GM12878 (cell line): ENCODE measurements at regions not wholly inside any gene's neighbourhood (a gene's known extent, or its start where the extent isn't known, plus 50 kb on each side); places are given as distances from the start of the nearest gene placed in this dataset.

Experiments
- ATAC-seq: fragments of 200-7000 bp; cut with Tn5 transposase; 3 replicates; pipeline ENCODE4 v1.9.1; 2020; ENCODE audit warnings: mild to moderate bottlenecking, moderate library complexity
- BruUV-seq: library from RNA; stranded (reverse); fragments of 400-500 nt; replicated peaks from 2 replicates; lab custom pipeline; 2021; lab: Mats Ljungman, UMichigan
- CTCF ChIA-PET: fragments of 300-600 bp; sonication (Branson Sonifier 250); formaldehyde crosslinking; extraction: SDS; loops from one replicate; lab custom pipeline; 2021; ENCODE audit warnings: inconsistent platforms; lab: Yijun Ruan, JAX
- POLR2A ChIA-PET: fragments of 350-600 bp; formaldehyde crosslinking; extraction: SDS; loops from one replicate; lab custom pipeline; 2021; ENCODE audit warnings: inconsistent platforms; lab: Charles Lee
- RAD21 ChIA-PET: fragments of 300-600 bp; sonication (Branson Sonifier 250); formaldehyde crosslinking; loops from one replicate; lab custom pipeline; 2023; ENCODE audit warnings: antibody characterized with exemption; ENCODE audit not compliant: unreplicated experiment; lab: Charles Lee
- SMC1A ChIA-PET: fragments of 300-600 bp; sonication (Branson Sonifier 250); formaldehyde crosslinking; loops from one replicate; lab custom pipeline; 2023; ENCODE audit not compliant: unreplicated experiment, uncharacterized antibody; lab: Charles Lee
- DNase-seq: peaks from one replicate; pipeline ENCODE4 v3.0.0-alpha.2; 2011; ENCODE audit warnings: low read depth, low spot score
- FAIRE-seq: peaks from 3 replicates; lab custom pipeline; 2011; peaks lifted over from hg19 to GRCh38; lab: Jason Lieb, UNC
- H2AFZ ChIP-seq: 2 replicates; pipeline ENCODE4 v1.6.0; 2011; ENCODE audit warnings: low read depth, low read length, control low read depth; ENCODE audit not compliant: control insufficient read depth
- H3K27ac ChIP-seq: 2 replicates; pipeline ENCODE4 v1.5.1; 2011; ENCODE audit warnings: control low read depth; ENCODE audit not compliant: control insufficient read depth, insufficient read depth
- H3K27me3 ChIP-seq, 2 experiments: replicated peaks in 1 of 2; 2 replicates each; pipeline versions ENCODE4 v1.6.0 to v1.6.1; 2011; ENCODE audit warnings: low read length in 1 of 2; ENCODE audit not compliant: control insufficient read depth in 2 of 2, insufficient read depth in 2 of 2
- H3K36me3 ChIP-seq, 2 experiments: 2 replicates each; pipeline ENCODE4 v1.5.1; 2011; ENCODE audit warnings: low read length in 1 of 2; ENCODE audit not compliant: control insufficient read depth in 2 of 2, insufficient read depth in 2 of 2
- H3K4me1 ChIP-seq: 2 replicates; pipeline ENCODE4 v1.6.1; 2011; ENCODE audit warnings: mild to moderate bottlenecking, low read length, moderate library complexity, mixed read lengths; ENCODE audit not compliant: control insufficient read depth, insufficient read depth
- H3K4me2 ChIP-seq: 2 replicates; pipeline ENCODE4 v1.6.0; 2011; ENCODE audit warnings: control low read depth; ENCODE audit not compliant: control insufficient read depth, insufficient read depth
- H3K4me3 ChIP-seq: fragments of 200-600 bp; sonication (generic); 2 replicates; pipeline ENCODE4 v1.5.1; 2016
- H3K79me2 ChIP-seq: 2 replicates; pipeline ENCODE4 v1.6.0; 2011; ENCODE audit warnings: low read length; ENCODE audit not compliant: control insufficient read depth, insufficient read depth
- H3K9ac ChIP-seq: 2 replicates; pipeline ENCODE4 v1.8.0; 2011; ENCODE audit warnings: low read length, control low read depth, mixed read lengths; ENCODE audit not compliant: control insufficient read depth, insufficient read depth
- H3K9me3 ChIP-seq: replicated peaks from 3 replicates; pipeline ENCODE4 v1.5.1; 2011; ENCODE audit warnings: mild to moderate bottlenecking, low read length; ENCODE audit not compliant: control insufficient read depth, insufficient read depth
- H4K20me1 ChIP-seq: 2 replicates; pipeline ENCODE4 v1.6.0; 2011; ENCODE audit not compliant: control insufficient read depth, insufficient read depth
- ATF2 ChIP-seq: IDR thresholded peaks from 2 replicates; pipeline ENCODE4 v1.6.1; 2012; ENCODE audit warnings: low read length, inconsistent platforms
- CBFB ChIP-seq: IDR thresholded peaks from 2 replicates; pipeline ENCODE4 v1.6.1; 2016; ENCODE audit warnings: antibody characterized with exemption, low read depth
- CEBPB ChIP-seq, 2 experiments: fragments of 150-350 bp in 1 of 2; IDR thresholded peaks; 2 replicates each; pipeline ENCODE4 v1.6.1; 2012 to 2014; ENCODE audit warnings: low read depth in 2 of 2, low read length in 2 of 2, borderline replicate concordance in 1 of 2, inconsistent platforms in 1 of 2
- EP300 ChIP-seq, 2 experiments: fragments of 150-350 bp in 1 of 2; IDR thresholded peaks; 2 replicates each; pipeline ENCODE4 v1.6.1; 2011 to 2012; ENCODE audit warnings: low read depth in 2 of 2, low read length in 2 of 2, borderline replicate concordance in 1 of 2, improper control_type of control experiment in 1 of 2, inconsistent platforms in 1 of 2; ENCODE audit not compliant: control insufficient read depth in 1 of 2
- FOXK2 ChIP-seq: fragments of 450-650 bp; IDR thresholded peaks from 2 replicates; pipeline ENCODE4 v1.6.1; 2017; ENCODE audit warnings: mild to moderate bottlenecking, moderate library complexity
- HCFC1 ChIP-seq: fragments of 150-350 bp; IDR thresholded peaks from 2 replicates; pipeline ENCODE4 v1.6.1; 2014; ENCODE audit warnings: low read length
- HSF1 ChIP-seq: fragments of 150-350 bp; IDR thresholded peaks from 2 replicates; pipeline ENCODE4 v1.6.1; 2014; ENCODE audit warnings: mild to moderate bottlenecking, low read depth, low read length
- LARP7 ChIP-seq: fragments of 450-650 bp; IDR thresholded peaks from 2 replicates; pipeline ENCODE4 v1.6.1; 2017; ENCODE audit warnings: mild to moderate bottlenecking
- MTA3 ChIP-seq: IDR thresholded peaks from 2 replicates; pipeline ENCODE4 v1.6.1; 2012; ENCODE audit warnings: low read length, inconsistent platforms, borderline replicate concordance
- NRF1 ChIP-seq: conservative IDR thresholded peaks from 2 replicates; pipeline ENCODE4 v1.6.1; 2011; ENCODE audit warnings: mild to moderate bottlenecking, low read depth, low read length, improper control_type of control experiment
- SKIL ChIP-seq: fragments of 450-650 bp; IDR thresholded peaks from 2 replicates; pipeline ENCODE4 v1.6.1; 2017; ENCODE audit warnings: mild to moderate bottlenecking, low read depth, inconsistent platforms; ENCODE audit not compliant: poor library complexity, severe bottlenecking
- SMC3 ChIP-seq: IDR thresholded peaks from 2 replicates; pipeline ENCODE4 v1.6.1; 2011; ENCODE audit warnings: low read length, improper control_type of control experiment, borderline replicate concordance
- USF2 ChIP-seq: IDR thresholded peaks from 2 replicates; pipeline ENCODE4 v1.6.1; 2011; ENCODE audit warnings: low read depth, low read length, improper control_type of control experiment, borderline replicate concordance
- ZNF592 ChIP-seq: fragments of 450-650 bp; IDR thresholded peaks from 2 replicates; pipeline ENCODE4 v1.6.1; 2017; ENCODE audit warnings: mild to moderate bottlenecking, moderate library complexity
- ZSCAN29 ChIP-seq: fragments of 450-650 bp; IDR thresholded peaks from 2 replicates; pipeline ENCODE4 v1.6.1; 2017; ENCODE audit warnings: mild to moderate bottlenecking, moderate library complexity
- WGBS: methylation state at CpG from one replicate; pipeline ENCODE4 v1.1.6; 2016; ENCODE audit warnings: low lambda C conversion rate; ENCODE audit not compliant: insufficient replicate concordance, insufficient coverage; ENCODE audit errors: missing lambda C conversion rate; 5-methylcytosine and 5-hydroxymethylcytosine counted together
- in situ Hi-C: fragments of 300-500 bp; cut with MboI; formaldehyde crosslinking; loops from 9 replicates; pipeline ENCODE4 v1.14.3; 2018; ENCODE audit warnings: mixed read lengths
- intact Hi-C: fragments of 100-400 bp; cut with micrococcal nuclease; formaldehyde crosslinking; loops from one replicate; pipeline ENCODE4 v1.14.2; 2022; ENCODE audit not compliant: unreplicated experiment

GRCh38 chr14:101411779-101412178, 149.5 kb upstream of the DIO3 start:
- BruUV-seq = no TSS peak
- WGBS = 33% methylated on average over 10 of the region's 10 CpGs
- in situ Hi-C loops = no loop called here
- no peaks in the 10 kb centered on the region for H3K27me3 ChIP-seq
- H3K36me3 ChIP-seq = no peaks in the 10 kb centered on the region
- no peak overlapping the region for H3K9ac ChIP-seq
- H3K27ac ChIP-seq = no peak overlapping the region
- ChIA-PET CTCF (no interaction called here), RAD21 (no interaction called here), POLR2A (interaction anchor here (0.6 kb wide), 1 partner anchor 29 kb away, joined by 3 read pairs; no protein-coding TSS in a partner anchor), SMC1A (no interaction called here)
- no peaks in the 10 kb centered on the region for H3K79me2 ChIP-seq
- H3K9me3 ChIP-seq = no peaks in the 10 kb centered on the region
- DNase-seq (no peak), ATAC-seq (no peak), FAIRE-seq (no peak)
- H3K4me3 ChIP-seq = no peak overlapping the region
- no peaks in the 10 kb centered on the region for H3K4me1 ChIP-seq
- no peaks in the 10 kb centered on the region for H4K20me1 ChIP-seq
- H3K4me2 ChIP-seq = no peak overlapping the region
- intact Hi-C loops = no loop called here
- no peak overlapping the region for H2AFZ ChIP-seq
- TF ChIP-seq HCFC1 = no peak
- TF ChIP-seq HSF1 = no peak
- no peak for TF ChIP-seq NRF1
- TF ChIP-seq SKIL = no peak
- no peak for TF ChIP-seq USF2
- no peak for TF ChIP-seq SMC3
- no peak for TF ChIP-seq LARP7
- TF ChIP-seq ATF2 = no peak
- TF ChIP-seq CEBPB (IDR thresholded peaks at IDR 0.05; ENCODE audit: borderline replicate concordance in 1 of 2, low read depth in 2 of 2, low read length in 2 of 2) = no peak
- TF ChIP-seq EP300 (IDR thresholded peaks at IDR 0.05; ENCODE audit: borderline replicate concordance in 1 of 2, control insufficient read depth in 1 of 2, low read depth in 2 of 2, low read length in 2 of 2) = no peak
- TF ChIP-seq FOXK2 = no peak
- TF ChIP-seq CBFB = no peak
- TF ChIP-seq ZSCAN29 = no peak
- no peak for TF ChIP-seq ZNF592
- TF ChIP-seq MTA3 = no peak
